GM12891 (cell line): ENCODE measurements at regions not wholly inside any gene's neighbourhood (a gene's known extent, or its start where the extent isn't known, plus 50 kb on each side); places are given as distances from the start of the nearest gene placed in this dataset.

Source experiments
- PAX5 ChIP-seq: IDR thresholded peaks from 2 replicates; pipeline ENCODE4 v1.6.1; 2011; ENCODE audit warnings: low read length, moderate library complexity, mild to moderate bottlenecking; ENCODE audit not compliant: insufficient read depth, severe bottlenecking
- POLR2A ChIP-seq: IDR thresholded peaks from 2 replicates; pipeline ENCODE4 v1.6.1; 2011; ENCODE audit warnings: low read depth, low read length, control low read depth
- POLR2AphosphoS5 ChIP-seq: IDR thresholded peaks from 2 replicates; pipeline ENCODE4 v1.6.1; 2011; ENCODE audit warnings: low read depth, low read length, control low read depth
- POU2F2 ChIP-seq: IDR thresholded peaks from 2 replicates; pipeline ENCODE4 v1.6.1; 2011; ENCODE audit warnings: low read depth, mild to moderate bottlenecking, control low read depth, low read length, moderate library complexity
- TAF1 ChIP-seq: IDR thresholded peaks from 2 replicates; pipeline ENCODE4 v1.6.1; 2011; ENCODE audit warnings: low read depth, low read length, control low read depth

DNA sequence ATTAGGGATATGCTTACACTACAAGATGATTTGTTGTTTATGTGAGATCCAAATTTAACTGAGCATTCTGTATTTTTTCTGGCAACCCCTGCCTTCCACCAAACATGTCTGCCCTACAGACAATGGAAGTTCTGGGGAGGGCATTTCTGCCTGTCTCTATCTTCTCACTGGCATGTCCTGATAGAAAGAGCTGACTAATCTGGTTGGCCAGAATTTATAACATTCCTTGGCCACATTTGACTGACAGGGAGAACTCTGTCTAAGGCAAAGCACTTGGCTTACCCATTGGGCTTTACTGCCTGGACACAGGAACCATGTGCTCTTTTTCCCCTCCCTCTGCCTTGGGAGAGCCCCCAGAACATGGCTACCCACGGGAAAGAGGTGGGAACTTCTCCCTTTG lies 70.6 kb upstream of the TMEM178A start:
- TF ChIP-seq POLR2A (no peak), POLR2AphosphoS5 (no peak), PAX5 (no peak), TAF1 (no peak), POU2F2 (no peak)
